ENCODE measurements at regions not wholly inside any gene's neighbourhood (a gene's known extent, or its start where the extent isn't known, plus 50 kb on each side); places are given as distances from the start of the nearest gene placed in this dataset.

- Histone ChIP-seq H3K27ac (ENCODE audit: low read depth, low read length) (no peak overlapping the region), H3K9me3 (ENCODE audit: control insufficient read depth in 1 of 2, low read length in 2 of 2) (no peaks in the 10 kb centered on the region), H3K27me3 (ENCODE audit: control insufficient read depth in 1 of 2, insufficient read depth in 2 of 2, low read length in 2 of 2) (peaks cover 14 to 15% of the 10 kb centered on the region in 2 donors), H3K4me3 (ENCODE audit: low read depth in 1 of 2, low read length in 2 of 2) (no peak overlapping the region), H3K4me1 (ENCODE audit: control insufficient read depth in 1 of 2, insufficient read depth in 2 of 2, low read length in 2 of 2) (no peaks in the 10 kb centered on the region), H3K9ac (ENCODE audit: low read depth in 1 of 2, low read length in 2 of 2) (no peak overlapping the region), H3K36me3 (ENCODE audit: control insufficient read depth in 1 of 2, insufficient read depth in 2 of 2, low read length in 2 of 2) (no peaks in the 10 kb centered on the region)
Measured at GRCh38 chr22:49721211-49721763, 106.4 kb downstream of the BRD1 start.

GRCh38 chr22:49720279-49720959 is 107.3 kb downstream of the BRD1 start:
- Histone ChIP-seq H3K4me1 (ENCODE audit: control insufficient read depth in 1 of 2, insufficient read depth in 2 of 2, low read length in 2 of 2) (no peaks in the 10 kb centered on the region), H3K27me3 (ENCODE audit: control insufficient read depth in 1 of 2, insufficient read depth in 2 of 2, low read length in 2 of 2) (peaks cover 7 to 8% of the 10 kb centered on the region in 2 donors), H3K9ac (ENCODE audit: low read depth in 1 of 2, low read length in 2 of 2) (no peak overlapping the region), H3K36me3 (ENCODE audit: control insufficient read depth in 1 of 2, insufficient read depth in 2 of 2, low read length in 2 of 2) (no peaks in the 10 kb centered on the region), H3K9me3 (ENCODE audit: control insufficient read depth in 1 of 2, low read length in 2 of 2) (no peaks in the 10 kb centered on the region), H3K27ac (ENCODE audit: low read depth, low read length) (no peak overlapping the region), H3K4me3 (ENCODE audit: low read depth in 1 of 2, low read length in 2 of 2) (no peak overlapping the region)

- Histone ChIP-seq H3K27me3 (ENCODE audit: control insufficient read depth in 1 of 2, insufficient read depth in 2 of 2, low read length in 2 of 2) (peaks cover 0 to 1% of the 10 kb centered on the region in 2 donors), H3K4me3 (ENCODE audit: low read depth in 1 of 2, low read length in 2 of 2) (no peak overlapping the region), H3K4me1 (ENCODE audit: control insufficient read depth in 1 of 2, insufficient read depth in 2 of 2, low read length in 2 of 2) (no peaks in the 10 kb centered on the region), H3K9ac (ENCODE audit: low read depth in 1 of 2, low read length in 2 of 2) (no peak overlapping the region), H3K27ac (ENCODE audit: low read depth, low read length) (no peak overlapping the region), H3K9me3 (ENCODE audit: control insufficient read depth in 1 of 2, low read length in 2 of 2) (no peaks in the 10 kb centered on the region), H3K36me3 (ENCODE audit: control insufficient read depth in 1 of 2, insufficient read depth in 2 of 2, low read length in 2 of 2) (no peaks in the 10 kb centered on the region)
Measured at GRCh38 chr22:49719046-49719445, 108.6 kb downstream of the BRD1 start.

GRCh38 chr22:49718396-49718795 is 109.3 kb downstream of the BRD1 start:
- no peak overlapping the region for H3K27ac ChIP-seq (ENCODE audit: low read depth, low read length)
- H3K27me3 ChIP-seq (ENCODE audit: control insufficient read depth in 1 of 2, insufficient read depth in 2 of 2, low read length in 2 of 2) = no peaks in the 10 kb centered on the region
- no peaks in the 10 kb centered on the region for H3K36me3 ChIP-seq (ENCODE audit: control insufficient read depth in 1 of 2, insufficient read depth in 2 of 2, low read length in 2 of 2)
- no peaks in the 10 kb centered on the region for H3K4me1 ChIP-seq (ENCODE audit: control insufficient read depth in 1 of 2, insufficient read depth in 2 of 2, low read length in 2 of 2)
- H3K9me3 ChIP-seq (ENCODE audit: control insufficient read depth in 1 of 2, low read length in 2 of 2) = no peaks in the 10 kb centered on the region
- H3K9ac ChIP-seq (ENCODE audit: low read depth in 1 of 2, low read length in 2 of 2) = no peak overlapping the region
- no peak overlapping the region for H3K4me3 ChIP-seq (ENCODE audit: low read depth in 1 of 2, low read length in 2 of 2)

GRCh38 chr22:49717322-49717919 is 110.3 kb downstream of the BRD1 start:
- Histone ChIP-seq H3K4me3 (ENCODE audit: low read depth in 1 of 2, low read length in 2 of 2) (no peak overlapping the region), H3K27ac (ENCODE audit: low read depth, low read length) (no peak overlapping the region), H3K9me3 (ENCODE audit: control insufficient read depth in 1 of 2, low read length in 2 of 2) (no peaks in the 10 kb centered on the region), H3K9ac (ENCODE audit: low read depth in 1 of 2, low read length in 2 of 2) (no peak overlapping the region), H3K27me3 (ENCODE audit: control insufficient read depth in 1 of 2, insufficient read depth in 2 of 2, low read length in 2 of 2) (no peaks in the 10 kb centered on the region), H3K36me3 (ENCODE audit: control insufficient read depth in 1 of 2, insufficient read depth in 2 of 2, low read length in 2 of 2) (no peaks in the 10 kb centered on the region), H3K4me1 (ENCODE audit: control insufficient read depth in 1 of 2, insufficient read depth in 2 of 2, low read length in 2 of 2) (no peaks in the 10 kb centered on the region)

- Histone ChIP-seq H3K36me3 (ENCODE audit: control insufficient read depth in 1 of 2, insufficient read depth in 2 of 2, low read length in 2 of 2) (no peaks in the 10 kb centered on the region), H3K27me3 (ENCODE audit: control insufficient read depth in 1 of 2, insufficient read depth in 2 of 2, low read length in 2 of 2) (no peaks in the 10 kb centered on the region), H3K9me3 (ENCODE audit: control insufficient read depth in 1 of 2, low read length in 2 of 2) (no peaks in the 10 kb centered on the region), H3K27ac (ENCODE audit: low read depth, low read length) (no peak overlapping the region), H3K4me1 (ENCODE audit: control insufficient read depth in 1 of 2, insufficient read depth in 2 of 2, low read length in 2 of 2) (no peaks in the 10 kb centered on the region), H3K9ac (ENCODE audit: low read depth in 1 of 2, low read length in 2 of 2) (no peak overlapping the region), H3K4me3 (ENCODE audit: low read depth in 1 of 2, low read length in 2 of 2) (no peak overlapping the region)
Measured at GRCh38 chr22:49716441-49716840, 111.2 kb downstream of the BRD1 start.

GRCh38 chr22:49715450-49715849 is 112.2 kb downstream of the BRD1 start:
- Histone ChIP-seq H3K9me3 (ENCODE audit: control insufficient read depth in 1 of 2, low read length in 2 of 2) (no peaks in the 10 kb centered on the region), H3K4me1 (ENCODE audit: control insufficient read depth in 1 of 2, insufficient read depth in 2 of 2, low read length in 2 of 2) (no peaks in the 10 kb centered on the region), H3K27me3 (ENCODE audit: control insufficient read depth in 1 of 2, insufficient read depth in 2 of 2, low read length in 2 of 2) (no peaks in the 10 kb centered on the region), H3K9ac (ENCODE audit: low read depth in 1 of 2, low read length in 2 of 2) (no peak overlapping the region), H3K4me3 (ENCODE audit: low read depth in 1 of 2, low read length in 2 of 2) (no peak overlapping the region), H3K27ac (ENCODE audit: low read depth, low read length) (no peak overlapping the region), H3K36me3 (ENCODE audit: control insufficient read depth in 1 of 2, insufficient read depth in 2 of 2, low read length in 2 of 2) (no peaks in the 10 kb centered on the region)

GRCh38 chr22:49713003-49713402 is 114.7 kb downstream of the BRD1 start:
- H3K4me3 ChIP-seq (ENCODE audit: low read depth in 1 of 2, low read length in 2 of 2) = no peak overlapping the region
- H3K27me3 ChIP-seq (ENCODE audit: control insufficient read depth in 1 of 2, insufficient read depth in 2 of 2, low read length in 2 of 2) = peaks cover 0 to 5% of the 10 kb centered on the region in 2 donors
- H3K9ac ChIP-seq (ENCODE audit: low read depth in 1 of 2, low read length in 2 of 2) = no peak overlapping the region
- no peaks in the 10 kb centered on the region for H3K9me3 ChIP-seq (ENCODE audit: control insufficient read depth in 1 of 2, low read length in 2 of 2)
- H3K36me3 ChIP-seq (ENCODE audit: control insufficient read depth in 1 of 2, insufficient read depth in 2 of 2, low read length in 2 of 2) = no peaks in the 10 kb centered on the region
- H3K4me1 ChIP-seq (ENCODE audit: control insufficient read depth in 1 of 2, insufficient read depth in 2 of 2, low read length in 2 of 2) = no peaks in the 10 kb centered on the region
- no peak overlapping the region for H3K27ac ChIP-seq (ENCODE audit: low read depth, low read length)

- H3K27me3 ChIP-seq (ENCODE audit: control insufficient read depth in 1 of 2, insufficient read depth in 2 of 2, low read length in 2 of 2) = peaks cover 0 to 6% of the 10 kb centered on the region in 2 donors
- H3K9me3 ChIP-seq (ENCODE audit: control insufficient read depth in 1 of 2, low read length in 2 of 2) = no peaks in the 10 kb centered on the region
- no peaks in the 10 kb centered on the region for H3K36me3 ChIP-seq (ENCODE audit: control insufficient read depth in 1 of 2, insufficient read depth in 2 of 2, low read length in 2 of 2)
- H3K27ac ChIP-seq (ENCODE audit: low read depth, low read length) = no peak overlapping the region
- H3K4me3 ChIP-seq (ENCODE audit: low read depth in 1 of 2, low read length in 2 of 2) = no peak overlapping the region
- H3K4me1 ChIP-seq (ENCODE audit: control insufficient read depth in 1 of 2, insufficient read depth in 2 of 2, low read length in 2 of 2) = no peaks in the 10 kb centered on the region
- H3K9ac ChIP-seq (ENCODE audit: low read depth in 1 of 2, low read length in 2 of 2) = no peak overlapping the region
Measured at GRCh38 chr22:49712195-49712791, 115.4 kb downstream of the BRD1 start.

GRCh38 chr22:49710746-49711145 is 116.9 kb downstream of the BRD1 start:
- H3K9me3 ChIP-seq (ENCODE audit: control insufficient read depth in 1 of 2, low read length in 2 of 2) = no peaks in the 10 kb centered on the region
- no peak overlapping the region for H3K27ac ChIP-seq (ENCODE audit: low read depth, low read length)
- peaks cover 6% of the 10 kb centered on the region in 2 donors for H3K27me3 ChIP-seq (ENCODE audit: control insufficient read depth in 1 of 2, insufficient read depth in 2 of 2, low read length in 2 of 2)
- H3K4me3 ChIP-seq (ENCODE audit: low read depth in 1 of 2, low read length in 2 of 2) = no peak overlapping the region
- H3K9ac ChIP-seq (ENCODE audit: low read depth in 1 of 2, low read length in 2 of 2) = no peak overlapping the region
- H3K4me1 ChIP-seq (ENCODE audit: control insufficient read depth in 1 of 2, insufficient read depth in 2 of 2, low read length in 2 of 2) = no peaks in the 10 kb centered on the region
- no peaks in the 10 kb centered on the region for H3K36me3 ChIP-seq (ENCODE audit: control insufficient read depth in 1 of 2, insufficient read depth in 2 of 2, low read length in 2 of 2)

Measured in duodenal mucosa (tissue), 2 donors.